ENCODE measurements at regions not wholly inside any gene's neighbourhood (a gene's known extent, or its start where the extent isn't known, plus 50 kb on each side); places are given as distances from the start of the nearest gene placed in this dataset.

GRCh38 chr7:25931156-25931555, 220.8 kb upstream of the NFE2L3 start:
- no peak for DNase-seq
- Histone ChIP-seq H3K27me3 (replicated peaks) (no peaks in the 10 kb centered on the region), H3K27ac (no peak overlapping the region), H3K4me3 (ENCODE audit: low read depth, low read length) (no peak overlapping the region), H3K36me3 (replicated peaks) (no peaks in the 10 kb centered on the region)
- in situ Hi-C loops (cut with HindIII; ENCODE audit: low pct_ligation_motif_present, low sequenced_read_pairs) = no loop called here
- no peak for TF ChIP-seq CTCF (IDR thresholded peaks at IDR 0.05; ENCODE audit: low read depth, low read length, missing control alignments)

GRCh38 chr7:25933921-25934320, 218.1 kb upstream of the NFE2L3 start:
- Histone ChIP-seq H3K27ac (no peak overlapping the region), H3K36me3 (replicated peaks) (no peaks in the 10 kb centered on the region), H3K4me3 (ENCODE audit: low read depth, low read length) (no peak overlapping the region), H3K27me3 (replicated peaks) (no peaks in the 10 kb centered on the region)
- in situ Hi-C loops (cut with HindIII; ENCODE audit: low pct_ligation_motif_present, low sequenced_read_pairs) = no loop called here
- no peak for TF ChIP-seq CTCF (IDR thresholded peaks at IDR 0.05; ENCODE audit: low read depth, low read length, missing control alignments)
- DNase-seq = no peak

DNA sequence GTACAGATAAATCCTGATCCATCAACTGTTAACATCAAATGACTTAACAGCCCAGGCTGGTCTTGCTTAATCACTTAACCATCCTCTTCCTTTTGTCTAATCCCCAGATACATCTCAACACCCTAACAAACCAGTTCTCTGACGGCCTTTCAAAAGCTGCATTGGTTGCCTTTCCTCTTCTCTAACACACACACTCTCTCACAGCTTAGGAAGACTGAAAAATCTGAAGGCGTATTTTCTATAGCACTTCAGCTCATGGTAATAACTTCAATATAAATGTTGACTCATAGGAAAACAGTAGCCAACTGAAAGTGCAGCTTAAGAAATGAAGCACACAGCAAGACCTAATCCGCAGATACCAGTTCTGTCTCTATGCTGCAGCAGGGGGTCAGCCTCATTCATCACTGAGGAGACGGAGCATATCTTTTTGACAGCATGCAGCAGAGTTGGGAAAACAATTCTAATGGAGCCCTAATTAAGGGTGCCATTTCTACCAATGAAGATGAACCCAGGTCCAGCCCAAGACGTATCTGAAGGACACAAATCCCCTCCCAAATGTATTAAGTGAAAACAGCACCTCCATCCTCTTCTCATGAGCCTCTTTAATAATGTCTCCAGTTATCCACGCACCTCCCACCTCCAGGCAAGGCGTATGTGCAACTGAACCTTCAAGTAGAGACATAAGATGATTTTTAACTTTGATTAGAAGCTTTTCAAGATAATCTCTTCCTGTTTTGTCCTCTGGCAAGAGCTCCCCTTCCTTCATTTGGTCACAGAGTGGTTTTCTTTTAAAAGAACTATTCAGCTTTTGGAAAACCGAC, 211.7 kb upstream of the NFE2L3 start:
- in situ Hi-C loops (cut with HindIII; ENCODE audit: low pct_ligation_motif_present, low sequenced_read_pairs) = no loop called here
- Histone ChIP-seq H3K36me3 (replicated peaks) (no peaks in the 10 kb centered on the region), H3K27ac (no peak overlapping the region), H3K27me3 (replicated peaks) (peaks cover 2% of the 10 kb centered on the region), H3K4me3 (ENCODE audit: low read depth, low read length) (no peak overlapping the region)
- TF ChIP-seq CTCF (IDR thresholded peaks at IDR 0.05; ENCODE audit: low read depth, low read length, missing control alignments) = no peak
- no peak for DNase-seq

- DNase-seq = no peak
- TF ChIP-seq CTCF (IDR thresholded peaks at IDR 0.05; ENCODE audit: low read depth, low read length, missing control alignments) = no peak
- H3K27me3 ChIP-seq (replicated peaks) = peaks cover 16% of the 10 kb centered on the region
- in situ Hi-C loops (cut with HindIII; ENCODE audit: low pct_ligation_motif_present, low sequenced_read_pairs) = no loop called here
- no peak overlapping the region for H3K27ac ChIP-seq
- H3K4me3 ChIP-seq (ENCODE audit: low read depth, low read length) = no peak overlapping the region
- no peaks in the 10 kb centered on the region for H3K36me3 ChIP-seq (replicated peaks)
Observed at GRCh38 chr7:25944777-25945515, 207.1 kb upstream of the NFE2L3 start.

GRCh38 chr7:25945608-25946007, 206.4 kb upstream of the NFE2L3 start:
- H3K27ac ChIP-seq = no peak overlapping the region
- H3K4me3 ChIP-seq (ENCODE audit: low read depth, low read length) = no peak overlapping the region
- H3K27me3 ChIP-seq (replicated peaks) = peaks cover 23% of the 10 kb centered on the region
- H3K36me3 ChIP-seq (replicated peaks) = no peaks in the 10 kb centered on the region
- TF ChIP-seq CTCF (IDR thresholded peaks at IDR 0.05; ENCODE audit: low read depth, low read length, missing control alignments) = no peak
- DNase-seq = no peak
- in situ Hi-C loops (cut with HindIII; ENCODE audit: low pct_ligation_motif_present, low sequenced_read_pairs) = no loop called here

Measured in brain microvascular endothelial cell (primary cell).